CD14-positive monocyte (primary cell): ENCODE measurements at regions not wholly inside any gene's neighbourhood (a gene's known extent, or its start where the extent isn't known, plus 50 kb on each side); places are given as distances from the start of the nearest gene placed in this dataset.

ENCODE experiments used
- DNase-seq, 3 donors: peaks; one replicate each; pipeline ENCODE4 v3.0.0-alpha.2; 2011 to 2022
- H2AFZ ChIP-seq: 2 replicates; pipeline ENCODE4 v1.6.0; 2012; ENCODE audit warnings: mild to moderate bottlenecking, low read depth, low read length, inconsistent platforms; ENCODE audit not compliant: insufficient read depth, poor library complexity, severe bottlenecking
- H3K27ac ChIP-seq, 2 donors: 1 replicate in 1 of 2; 2 replicates in 1 of 2; pipeline ENCODE4 v1.5.1; 2012 to 2013; ENCODE audit warnings: low read length in 2 of 2, control low read depth in 1 of 2, inconsistent platforms in 1 of 2, low read depth in 1 of 2, mild to moderate bottlenecking in 1 of 2
- H3K27me3 ChIP-seq, 2 donors: one replicate each; pipeline versions ENCODE4 v1.6.0 to v1.6.1; 2011 to 2013; ENCODE audit warnings: low read length in 2 of 2; ENCODE audit not compliant: control insufficient read depth in 2 of 2, insufficient read depth in 2 of 2
- H3K36me3 ChIP-seq, 2 donors: replicated peaks in 1 of 2; 1 replicate in 1 of 2; 2 replicates in 1 of 2; pipeline versions ENCODE4 v1.5.1 to v1.6.1; 2012 to 2013; ENCODE audit warnings: low read length in 2 of 2, control low read depth in 1 of 2, inconsistent platforms in 1 of 2, mild to moderate bottlenecking in 1 of 2; ENCODE audit not compliant: insufficient read depth in 2 of 2, control insufficient read depth in 1 of 2
- H3K4me1 ChIP-seq, 2 donors: 1 replicate in 1 of 2; 2 replicates in 1 of 2; pipeline versions ENCODE4 v1.5.1 to v1.6.1; 2012 to 2013; ENCODE audit warnings: low read length in 2 of 2, control low read depth in 1 of 2, inconsistent platforms in 1 of 2, mild to moderate bottlenecking in 1 of 2, moderate library complexity in 1 of 2; ENCODE audit not compliant: insufficient read depth in 2 of 2, control insufficient read depth in 1 of 2
- H3K4me2 ChIP-seq: replicated peaks from 2 replicates; pipeline ENCODE3; 2012; ENCODE audit warnings: low read length, moderate library complexity, mild to moderate bottlenecking; ENCODE audit not compliant: poor library complexity, severe bottlenecking; ENCODE audit errors: extremely low read depth
- H3K4me3 ChIP-seq, 3 experiments: fragments of 200-600 bp in 1 of 3; sonication (generic) in 1 of 3; replicated peaks in 1 of 3; 1 replicate in 2 of 3; 2 replicates in 1 of 3; pipeline ENCODE4 v1.5.1; 2011 to 2013; ENCODE audit warnings: low read length in 3 of 3, mild to moderate bottlenecking in 3 of 3, control low read depth in 2 of 3, low read depth in 2 of 3, inconsistent platforms in 1 of 3, moderate library complexity in 1 of 3
- H3K79me2 ChIP-seq: 2 replicates; pipeline ENCODE4 v1.6.0; 2012; ENCODE audit warnings: mild to moderate bottlenecking, control low read depth, inconsistent platforms, low read length, moderate library complexity; ENCODE audit not compliant: insufficient read depth
- H3K9ac ChIP-seq: 2 replicates; pipeline ENCODE4 v1.6.0; 2017; ENCODE audit warnings: low read length, mild to moderate bottlenecking; ENCODE audit not compliant: insufficient read depth, poor library complexity, severe bottlenecking
- H3K9me3 ChIP-seq, 2 donors: replicated peaks in 1 of 2; 1 replicate in 1 of 2; 2 replicates in 1 of 2; pipeline versions ENCODE4 v1.5.1 to v1.6.1; 2012 to 2013; ENCODE audit warnings: low read length in 2 of 2, control low read depth in 1 of 2; ENCODE audit not compliant: control insufficient read depth in 1 of 2, insufficient read depth in 1 of 2
- H4K20me1 ChIP-seq: 2 replicates; pipeline ENCODE4 v1.6.0; 2012; ENCODE audit warnings: mild to moderate bottlenecking, low read length, control low read depth, moderate library complexity; ENCODE audit not compliant: insufficient read depth
- H3K27ac Mint-ChIP-seq, 7 donors: one replicate each; pipeline ENCODE4 v1.8.0; 2020; ENCODE audit warnings: mild to moderate bottlenecking in 7 of 7, mixed read lengths in 7 of 7, moderate library complexity in 6 of 7, inconsistent platforms in 2 of 7
- H3K27me3 Mint-ChIP-seq, 3 donors: one replicate each; pipeline ENCODE4 v1.8.0; 2021 to 2022; ENCODE audit warnings: low read depth in 3 of 3, mild to moderate bottlenecking in 3 of 3, mixed read lengths in 3 of 3, moderate library complexity in 3 of 3, inconsistent platforms in 1 of 3
- H3K36me3 Mint-ChIP-seq, 2 donors: one replicate each; pipeline ENCODE4 v1.8.0; 2020; ENCODE audit warnings: mixed read lengths in 2 of 2, inconsistent platforms in 1 of 2, mild to moderate bottlenecking in 1 of 2
- H3K4me1 Mint-ChIP-seq: one replicate; pipeline ENCODE4 v1.8.0; 2020; ENCODE audit warnings: mild to moderate bottlenecking, mixed read lengths
- H3K4me3 Mint-ChIP-seq, 2 donors: one replicate each; pipeline ENCODE4 v1.8.0; 2020; ENCODE audit warnings: mild to moderate bottlenecking in 2 of 2, mixed read lengths in 2 of 2, moderate library complexity in 1 of 2
- H3K9me3 Mint-ChIP-seq, 7 donors: one replicate each; pipeline ENCODE4 v1.8.0; 2020 to 2022; ENCODE audit warnings: mixed read lengths in 7 of 7, mild to moderate bottlenecking in 6 of 7, moderate library complexity in 6 of 7, inconsistent platforms in 2 of 7
- CTCF ChIP-seq: fragments of 200-600 bp; IDR thresholded peaks from one replicate; pipeline ENCODE4 v1.8.0; 2022; ENCODE audit warnings: antibody characterized with exemption, mild to moderate bottlenecking
- WGBS: methylation state at CpG from one replicate; pipeline ENCODE4 v1.1.5; 2013; ENCODE audit warnings: missing lambda C conversion rate; ENCODE audit not compliant: insufficient coverage; 5-methylcytosine and 5-hydroxymethylcytosine counted together
- intact Hi-C, 2 donors: fragments of 100-400 bp; cut with micrococcal nuclease; formaldehyde crosslinking; loops; one replicate each; pipeline versions ENCODE4 v1.15.0 to v1.15.1; 2023

GRCh38 chr13:80189889-80190597, 150.9 kb downstream of the SPRY2 start:
- Mint-ChIP-seq H3K27me3 (no peaks in the 10 kb centered on the region), H3K27ac (no peak overlapping the region), H3K4me3 (no peak overlapping the region), H3K4me1 (no peaks in the 10 kb centered on the region), H3K36me3 (no peaks in the 10 kb centered on the region), H3K9me3 (peaks cover 0 to 3% (median 0%) of the 10 kb centered on the region in 7 donors)
- no peak overlapping the region for H3K9ac ChIP-seq
- H3K4me2 ChIP-seq = no peak overlapping the region
- no peak overlapping the region for H3K27ac ChIP-seq
- WGBS = 100% methylated on average over 6 of the region's 11 CpGs
- no peak for DNase-seq
- H3K36me3 ChIP-seq = no peaks in the 10 kb centered on the region
- H3K4me3 ChIP-seq = no peak overlapping the region
- intact Hi-C loops = no loop called here
- H3K79me2 ChIP-seq = no peaks in the 10 kb centered on the region
- H2AFZ ChIP-seq = no peak overlapping the region
- H4K20me1 ChIP-seq = no peaks in the 10 kb centered on the region
- no peaks in the 10 kb centered on the region for H3K27me3 ChIP-seq
- TF ChIP-seq CTCF = no peak
- no peaks in the 10 kb centered on the region for H3K4me1 ChIP-seq
- no peaks in the 10 kb centered on the region for H3K9me3 ChIP-seq

- H3K27me3 Mint-ChIP-seq = peaks cover 0 to 3% (median 2%) of the 10 kb centered on the region in 3 donors
- Histone ChIP-seq H3K9me3 (no peaks in the 10 kb centered on the region), H2AFZ (no peak overlapping the region), H3K27me3 (no peaks in the 10 kb centered on the region), H3K4me3 (no peak overlapping the region), H3K4me1 (no peaks in the 10 kb centered on the region), H3K36me3 (no peaks in the 10 kb centered on the region), H3K27ac (no peak overlapping the region), H3K4me2 (no peak overlapping the region), H3K79me2 (no peaks in the 10 kb centered on the region), H3K9ac (no peak overlapping the region), H4K20me1 (no peaks in the 10 kb centered on the region)
- TF ChIP-seq CTCF = no peak
- intact Hi-C loops = no loop called here
- WGBS = 89% methylated on average over 7 of the region's 8 CpGs
- peaks cover 8% of the 10 kb centered on the region for H3K4me1 Mint-ChIP-seq
- no peak overlapping the region for H3K4me3 Mint-ChIP-seq
- no peak overlapping the region for H3K27ac Mint-ChIP-seq
- no peak for DNase-seq
- no peaks in the 10 kb centered on the region for H3K36me3 Mint-ChIP-seq
- H3K9me3 Mint-ChIP-seq = peaks cover 0 to 5% (median 2%) of the 10 kb centered on the region in 7 donors
Measured at GRCh38 chr13:80180740-80181355, 160.1 kb downstream of the SPRY2 start.
